ENCODE measurements at regions not wholly inside any gene's neighbourhood (a gene's known extent, or its start where the extent isn't known, plus 50 kb on each side); places are given as distances from the start of the nearest gene placed in this dataset.

DNA sequence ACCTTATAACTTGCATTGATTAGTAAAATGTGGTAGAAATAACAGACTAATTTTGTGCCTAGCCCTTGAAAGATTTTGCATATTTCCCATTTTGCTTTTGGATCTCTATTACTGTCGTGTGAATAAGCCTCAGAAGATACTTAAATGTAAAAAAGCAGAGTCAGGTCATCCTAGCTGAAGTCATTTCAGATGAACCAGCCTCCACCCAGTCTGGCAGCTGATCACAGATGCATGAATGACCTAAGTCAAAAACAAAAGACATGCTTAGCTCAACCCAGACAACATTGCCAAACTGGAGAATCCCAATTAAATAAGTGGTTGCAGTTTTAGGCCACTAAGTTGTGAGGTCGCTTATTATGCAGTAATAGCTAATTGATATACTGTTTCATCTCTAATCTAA, 349.9 kb downstream of the C12orf50 start:
- TF ChIP-seq SUZ12 (IDR thresholded peaks at IDR 0.05; ENCODE audit: extremely low read depth, insufficient read depth, insufficient read length) (no peak), ZNF274 (IDR thresholded peaks at IDR 0.05; ENCODE audit: low read depth, low read length) (no peak), YY1 (IDR thresholded peaks at IDR 0.05; ENCODE audit: insufficient read depth, insufficient read length) (no peak)
